Fibroblast of pulmonary artery (primary cell): ENCODE measurements at regions not wholly inside any gene's neighbourhood (a gene's known extent, or its start where the extent isn't known, plus 50 kb on each side); places are given as distances from the start of the nearest gene placed in this dataset.

Source experiments
- DNase-seq: peaks from one replicate; pipeline ENCODE4 v3.0.0-alpha.2; 2010; ENCODE audit warnings: low read depth
- H3K4me3 ChIP-seq: replicated peaks from 2 replicates; pipeline ENCODE4 v1.5.1; 2011; ENCODE audit warnings: low read depth, mild to moderate bottlenecking, control low read depth, low read length, moderate library complexity
- CTCF ChIP-seq: IDR thresholded peaks from 2 replicates; pipeline ENCODE4 v1.5.1; 2011; ENCODE audit warnings: mild to moderate bottlenecking, control low read depth, low read length, inconsistent platforms; ENCODE audit errors: missing control alignments

- no peak for TF ChIP-seq CTCF
Measured at GRCh38 chr7:24508316-24508715, 64.9 kb upstream of the PALS2 start.

GRCh38 chr7:24510759-24511158, 62.5 kb upstream of the PALS2 start:
- H3K4me3 ChIP-seq = no peak overlapping the region
- no peak for DNase-seq
- no peak for TF ChIP-seq CTCF

More at GRCh38 chr7:24508316-24508715, 64.9 kb upstream of the PALS2 start:
- DNase-seq = no peak
- no peak overlapping the region for H3K4me3 ChIP-seq

GRCh38 chr7:24517166-24517565, 56.1 kb upstream of the PALS2 start:
- no peak overlapping the region for H3K4me3 ChIP-seq
- no peak for DNase-seq
- TF ChIP-seq CTCF = no peak

- TF ChIP-seq CTCF = no peak
- DNase-seq = no peak
Measured at GRCh38 chr7:24521917-24522623, 51.2 kb upstream of the PALS2 start.

More at GRCh38 chr7:24521917-24522623, 51.2 kb upstream of the PALS2 start:
- H3K4me3 ChIP-seq = no peak overlapping the region
